H9 (cell line): ENCODE measurements at regions not wholly inside any gene's neighbourhood (a gene's known extent, or its start where the extent isn't known, plus 50 kb on each side); places are given as distances from the start of the nearest gene placed in this dataset.

Source experiments
- DNase-seq: peaks from one replicate; pipeline ENCODE4 v3.0.0-alpha.2; 2017
- H2AFZ ChIP-seq: one replicate; pipeline ENCODE4 v1.6.1; 2013; ENCODE audit warnings: mild to moderate bottlenecking, low read length, control low read depth, moderate library complexity
- H2AK5ac ChIP-seq: 2 replicates; pipeline ENCODE4 v1.6.1; 2013; ENCODE audit warnings: low read length, control low read depth, mixed read lengths; ENCODE audit not compliant: insufficient read length
- H2BK120ac ChIP-seq: one replicate; pipeline ENCODE4 v1.6.1; 2013; ENCODE audit warnings: low read depth, mild to moderate bottlenecking, low read length, control low read depth, inconsistent platforms; ENCODE audit not compliant: poor library complexity, severe bottlenecking
- H2BK12ac ChIP-seq: 2 replicates; pipeline ENCODE4 v1.6.1; 2013; ENCODE audit warnings: low read length, control low read depth, mixed read lengths, low read depth; ENCODE audit not compliant: insufficient read length
- H2BK15ac ChIP-seq: 2 replicates; pipeline ENCODE4 v1.6.1; 2013; ENCODE audit warnings: low read depth, low read length, control low read depth
- H2BK20ac ChIP-seq: one replicate; pipeline ENCODE4 v1.6.1; 2013; ENCODE audit warnings: low read depth, mild to moderate bottlenecking, low read length, control low read depth, inconsistent platforms; ENCODE audit not compliant: poor library complexity, severe bottlenecking
- H2BK5ac ChIP-seq: 2 replicates; pipeline ENCODE4 v1.6.1; 2013; ENCODE audit warnings: low read length, control low read depth, mixed read lengths; ENCODE audit not compliant: insufficient read length
- H3K14ac ChIP-seq: 2 replicates; pipeline ENCODE4 v1.6.1; 2013; ENCODE audit warnings: low read length, control low read depth; ENCODE audit not compliant: insufficient read depth
- H3K18ac ChIP-seq: 2 replicates; pipeline ENCODE4 v1.6.1; 2013; ENCODE audit warnings: low read depth, mild to moderate bottlenecking, mixed read lengths, low read length, control low read depth; ENCODE audit not compliant: insufficient read length
- H3K23ac ChIP-seq: 2 replicates; pipeline ENCODE4 v1.6.1; 2013; ENCODE audit warnings: low read length, control low read depth, mixed read lengths, low read depth; ENCODE audit not compliant: insufficient read length
- H3K23me2 ChIP-seq: 2 replicates; pipeline ENCODE4 v1.6.1; 2013; ENCODE audit warnings: low read depth, mild to moderate bottlenecking, mixed read lengths, low read length, control low read depth; ENCODE audit not compliant: insufficient read length, poor library complexity, severe bottlenecking
- H3K27ac ChIP-seq: 2 replicates; pipeline ENCODE4 v1.5.1; 2013; ENCODE audit warnings: low read length, control low read depth, mixed read lengths, low read depth; ENCODE audit not compliant: insufficient read length
- H3K27me3 ChIP-seq: 2 replicates; pipeline ENCODE4 v1.6.1; 2013; ENCODE audit warnings: low read length, control low read depth, inconsistent platforms; ENCODE audit not compliant: insufficient read depth
- H3K4ac ChIP-seq: 2 replicates; pipeline ENCODE4 v1.6.1; 2013; ENCODE audit warnings: low read depth, mild to moderate bottlenecking, control low read depth, inconsistent platforms, low read length, moderate library complexity
- H3K4me1 ChIP-seq: 2 replicates; pipeline ENCODE4 v1.6.1; 2013; ENCODE audit warnings: low read length, control low read depth, inconsistent platforms; ENCODE audit not compliant: insufficient read depth
- H3K4me2 ChIP-seq: 2 replicates; pipeline ENCODE4 v1.6.1; 2013; ENCODE audit warnings: low read length, control low read depth, mixed read lengths; ENCODE audit not compliant: insufficient read length, insufficient read depth
- H3K56ac ChIP-seq: 2 replicates; pipeline ENCODE4 v1.6.1; 2013; ENCODE audit warnings: low read depth, mild to moderate bottlenecking, mixed read lengths, low read length, control low read depth; ENCODE audit not compliant: insufficient read length
- H3K79me1 ChIP-seq: 2 replicates; pipeline ENCODE4 v1.6.1; 2013; ENCODE audit warnings: low read depth, mild to moderate bottlenecking, moderate library complexity, low read length, control low read depth, inconsistent platforms; ENCODE audit not compliant: insufficient read depth, poor library complexity, severe bottlenecking
- H3K79me2 ChIP-seq: 2 replicates; pipeline ENCODE4 v1.6.1; 2013; ENCODE audit warnings: low read length, control low read depth, inconsistent platforms; ENCODE audit not compliant: insufficient read depth
- H3K9ac ChIP-seq: 2 replicates; pipeline ENCODE4 v1.6.1; 2013; ENCODE audit warnings: low read length, control low read depth, mixed read lengths; ENCODE audit not compliant: insufficient read length; ENCODE audit errors: extremely low read depth
- H3K9me3 ChIP-seq: one replicate; pipeline ENCODE4 v1.6.1; 2013; ENCODE audit warnings: low read depth, low read length, inconsistent platforms; ENCODE audit not compliant: control insufficient read depth
- H3T11ph ChIP-seq: one replicate; pipeline ENCODE4 v1.6.1; 2013; ENCODE audit warnings: mild to moderate bottlenecking, low read length, control low read depth, inconsistent platforms
- H4K20me1 ChIP-seq: one replicate; pipeline ENCODE4 v1.6.1; 2013; ENCODE audit not compliant: control insufficient read depth, insufficient read length, insufficient read depth
- H4K5ac ChIP-seq: 2 replicates; pipeline ENCODE4 v1.6.1; 2013; ENCODE audit warnings: low read depth, mild to moderate bottlenecking, mixed read lengths, low read length, control low read depth; ENCODE audit not compliant: insufficient read length
- H4K8ac ChIP-seq: replicated peaks from 2 replicates; pipeline ENCODE4 v1.6.1; 2013; ENCODE audit warnings: low read length, control low read depth, mixed read lengths, low read depth; ENCODE audit not compliant: insufficient read length
- H4K91ac ChIP-seq: 2 replicates; pipeline ENCODE4 v1.6.1; 2013; ENCODE audit warnings: low read depth, mild to moderate bottlenecking, moderate library complexity, mixed read lengths, low read length, control low read depth; ENCODE audit not compliant: insufficient read length
- H3K27ac Mint-ChIP-seq, 3 experiments: 2 replicates in 2 of 3; 3 replicates in 1 of 3; pipeline ENCODE4 v1.8.0; 2020 to 2021; ENCODE audit warnings: mixed read lengths in 3 of 3, mild to moderate bottlenecking in 1 of 3, moderate library complexity in 1 of 3
- H3K27me3 Mint-ChIP-seq: 2 replicates; pipeline ENCODE4 v1.8.0; 2021; ENCODE audit warnings: low read depth, mild to moderate bottlenecking, moderate library complexity, mixed read lengths
- H3K36me3 Mint-ChIP-seq, 3 experiments: 2 replicates in 2 of 3; 3 replicates in 1 of 3; pipeline ENCODE4 v1.8.0; 2020 to 2021; ENCODE audit warnings: low read depth in 3 of 3, mixed read lengths in 3 of 3; ENCODE audit not compliant: insufficient read depth in 1 of 3
- H3K4me1 Mint-ChIP-seq, 2 experiments: 2 replicates each; pipeline ENCODE4 v1.8.0; 2020; ENCODE audit warnings: mixed read lengths in 2 of 2
- H3K4me3 Mint-ChIP-seq, 2 experiments: 2 replicates in 1 of 2; 3 replicates in 1 of 2; pipeline ENCODE4 v1.8.0; 2020 to 2021; ENCODE audit warnings: mild to moderate bottlenecking in 2 of 2, mixed read lengths in 2 of 2, moderate library complexity in 1 of 2
- H3K9me3 Mint-ChIP-seq, 2 experiments: 2 replicates in 1 of 2; 3 replicates in 1 of 2; pipeline ENCODE4 v1.8.0; 2020; ENCODE audit warnings: mild to moderate bottlenecking in 2 of 2, mixed read lengths in 2 of 2, moderate library complexity in 1 of 2
- CTCF ChIP-seq: fragments of 200-600 bp; sonication (generic); conservative IDR thresholded peaks from 3 replicates; pipeline ENCODE4 v1.8.0; 2021; ENCODE audit warnings: antibody characterized with exemption, mild to moderate bottlenecking
- WGBS: extraction: QIAGEN DNeasy Blood & Tissue Kit; methylation state at CpG from one replicate; pipeline ENCODE4 v1.1.7; 2013; ENCODE audit warnings: missing lambda C conversion rate, low lambda C conversion rate, mixed read lengths; ENCODE audit not compliant: insufficient read length; ENCODE audit errors: extremely low coverage; 5-methylcytosine and 5-hydroxymethylcytosine counted together

- no peak overlapping the region for H3K14ac ChIP-seq
- Mint-ChIP-seq H3K4me3 (peak overlapping the region; percentile 27 to 28; a peak in 3 of 5 replicates), H3K4me1 (peaks cover 28 to 30% of the 10 kb centered on the region in 2 experiments), H3K27me3 (peaks cover 17% of the 10 kb centered on the region), H3K27ac (peak overlapping the region in 1 of 3 experiments; percentile 78; a peak in 2 of 7 replicates), H3K9me3 (peaks cover 23 to 27% of the 10 kb centered on the region in 2 experiments), H3K36me3 (peaks cover 11 to 28% (median 12%) of the 10 kb centered on the region in 3 experiments)
- no peak overlapping the region for H3K23ac ChIP-seq
- no peaks in the 10 kb centered on the region for H3K9me3 ChIP-seq
- H3K23me2 ChIP-seq, result no peaks in the 10 kb centered on the region
- H3K27me3 ChIP-seq, result no peaks in the 10 kb centered on the region
- H2BK5ac ChIP-seq, result no peak overlapping the region
- no peak overlapping the region for H3K4ac ChIP-seq
- no peak overlapping the region for H2AK5ac ChIP-seq
- H3K18ac ChIP-seq, result no peak overlapping the region
- H3K4me1 ChIP-seq, result no peaks in the 10 kb centered on the region
- no peak overlapping the region for H3T11ph ChIP-seq
- no peaks in the 10 kb centered on the region for H3K79me2 ChIP-seq
- peak; percentile 88 for DNase-seq
- no peak overlapping the region for H3K27ac ChIP-seq
- no peak overlapping the region for H4K8ac ChIP-seq
- peak overlapping the region; percentile 12 for H3K4me2 ChIP-seq
- no peak overlapping the region for H3K56ac ChIP-seq
- no peak overlapping the region for H4K91ac ChIP-seq
- H2BK20ac ChIP-seq, result no peak overlapping the region
- peaks cover 2% of the 10 kb centered on the region for H4K20me1 ChIP-seq
- H3K79me1 ChIP-seq, result no peaks in the 10 kb centered on the region
- H2BK120ac ChIP-seq, result no peak overlapping the region
- no CpG with 5 or more reads among the region's 38 CpGs for WGBS
- H2BK15ac ChIP-seq, result no peak overlapping the region
- peak; percentile 92 for TF ChIP-seq CTCF
- no peak overlapping the region for H2BK12ac ChIP-seq
- no peak overlapping the region for H4K5ac ChIP-seq
- no peak overlapping the region for H3K9ac ChIP-seq
- H2AFZ ChIP-seq, result no peak overlapping the region
Observed at GRCh38 chr15:89017370-89018066, 70.7 kb upstream of the ABHD2 start.
